HepG2 (cell line): ENCODE measurements at regions not wholly inside any gene's neighbourhood (a gene's known extent, or its start where the extent isn't known, plus 50 kb on each side); places are given as distances from the start of the nearest gene placed in this dataset.

Source experiments
- ASH2L ChIP-seq: fragments of 300-600, 200-600 bp; sonication (generic); IDR thresholded peaks from 2 replicates; pipeline ENCODE4 v1.7.0; 2017; ENCODE audit warnings: low read depth, mild to moderate bottlenecking, moderate library complexity, mixed read lengths, low read length; ENCODE audit not compliant: insufficient read length
- ATF5 ChIP-seq: sonication (generic); formaldehyde crosslinking; IDR thresholded peaks from 2 replicates; pipeline ENCODE4 v1.4.0; 2020; ENCODE audit warnings: mild to moderate bottlenecking, low read depth, missing genetic modification reagents
- ELF4 ChIP-seq: sonication (generic); formaldehyde crosslinking; IDR thresholded peaks from 2 replicates; pipeline ENCODE4 v1.5.0; 2020; ENCODE audit warnings: missing genetic modification reagents, mild to moderate bottlenecking, moderate library complexity, borderline replicate concordance
- IRF2 ChIP-seq: IDR thresholded peaks from 2 replicates; pipeline ENCODE4 v1.6.1; 2018; ENCODE audit warnings: missing genetic modification reagents, missing compliant biosample characterization
- KLF12 ChIP-seq: sonication (generic); formaldehyde crosslinking; IDR thresholded peaks from 2 replicates; pipeline ENCODE4 v1.4.0; 2020; ENCODE audit warnings: missing genetic modification reagents, borderline replicate concordance
- TCF7L2 ChIP-seq: IDR thresholded peaks from 2 replicates; pipeline ENCODE4 v1.6.1; 2011; ENCODE audit warnings: mild to moderate bottlenecking, low read depth, low read length, moderate library complexity
- USF2 ChIP-seq, 2 experiments: sonication (generic) in 1 of 2; formaldehyde crosslinking in 1 of 2; IDR thresholded peaks; 2 replicates each; pipeline versions ENCODE4 v1.5.1 to v1.6.1; 2011 to 2020; ENCODE audit warnings: borderline replicate concordance in 1 of 2, low read depth in 1 of 2, low read length in 1 of 2, mild to moderate bottlenecking in 1 of 2, missing genetic modification reagents in 1 of 2, moderate library complexity in 1 of 2
- ZBTB33 ChIP-seq: sonication (generic); formaldehyde crosslinking; IDR thresholded peaks from 2 replicates; pipeline ENCODE4 v1.4.0; 2020; ENCODE audit warnings: missing genetic modification reagents
- ZBTB49 ChIP-seq: sonication (generic); formaldehyde crosslinking; IDR thresholded peaks from 2 replicates; pipeline ENCODE4 v1.4.0; 2020; ENCODE audit warnings: missing genetic modification reagents, borderline replicate concordance
- ZFP82 ChIP-seq: sonication (generic); formaldehyde crosslinking; IDR thresholded peaks from 2 replicates; pipeline ENCODE4 v1.5.1; 2020; ENCODE audit warnings: mild to moderate bottlenecking, missing genetic modification reagents, borderline replicate concordance
- ZFP90 ChIP-seq: sonication (generic); formaldehyde crosslinking; IDR thresholded peaks from 2 replicates; pipeline ENCODE4 v1.8.0; 2022; ENCODE audit warnings: missing genetic modification reagents, mild to moderate bottlenecking, inconsistent platforms, borderline replicate concordance
- ZKSCAN1 ChIP-seq: fragments of 150-350 bp; IDR thresholded peaks from 2 replicates; pipeline ENCODE4 v1.6.1; 2014; ENCODE audit warnings: low read length
- ZNF597 ChIP-seq: sonication (generic); formaldehyde crosslinking; IDR thresholded peaks from 2 replicates; pipeline ENCODE4 v1.5.0; 2020; ENCODE audit warnings: missing genetic modification reagents
- ZNF609 ChIP-seq: sonication (generic); formaldehyde crosslinking; IDR thresholded peaks from 2 replicates; pipeline ENCODE4 v1.4.0; 2020; ENCODE audit warnings: mild to moderate bottlenecking, missing genetic modification reagents, borderline replicate concordance
- ZNF790 ChIP-seq: sonication (generic); formaldehyde crosslinking; IDR thresholded peaks from 2 replicates; pipeline ENCODE4 v1.8.0; 2022; ENCODE audit warnings: missing genetic modification reagents, mild to moderate bottlenecking, borderline replicate concordance

GRCh38 chr7:80393786-80394185 lies 118.1 kb downstream of the GNAT3 start (continued):
- TF ChIP-seq USF2 (IDR thresholded peaks at IDR 0.05; ENCODE audit: low read depth, low read length) = no peak
- no peak for TF ChIP-seq USF2 (CRISPR knock-in tag; IDR thresholded peaks at IDR 0.05; ENCODE audit: borderline replicate concordance)
- TF ChIP-seq ELF4 (CRISPR knock-in tag) = no peak
- TF ChIP-seq ATF5 (CRISPR knock-in tag) = no peak
- TF ChIP-seq ZNF790 (CRISPR knock-in tag) = no peak
- TF ChIP-seq ZNF597 = no peak
- TF ChIP-seq ZFP82 (CRISPR knock-in tag) = no peak
- no peak for TF ChIP-seq ZBTB33 (CRISPR knock-in tag)
- TF ChIP-seq ASH2L = no peak
- TF ChIP-seq TCF7L2 = no peak
- peak; percentile 26; the same call in 1 of the 2 replicates for TF ChIP-seq ZNF609 (CRISPR knock-in tag)
- TF ChIP-seq ZBTB49 (CRISPR knock-in tag) = no peak
- no peak for TF ChIP-seq IRF2 (CRISPR knock-in tag)
- no peak for TF ChIP-seq ZFP90
- no peak for TF ChIP-seq KLF12
- no peak for TF ChIP-seq ZKSCAN1
